Stimulated activated CD8-positive, alpha-beta memory T cell treated with anti-CD3 and anti-CD28 coated beads, Interleukin-4, amount 100 ng/mL, for 24 hours (primary cell): ENCODE measurements at regions not wholly inside any gene's neighbourhood (a gene's known extent, or its start where the extent isn't known, plus 50 kb on each side); places are given as distances from the start of the nearest gene placed in this dataset.

Experiments
- DNase-seq: peaks from one replicate; pipeline ENCODE4 v3.0.0-alpha.2; 2020; ENCODE audit warnings: low read depth

- DNase-seq = no peak
Measured at GRCh38 chr10:78923647-78924318, 145.0 kb upstream of the ZMIZ1 start.

- DNase-seq = no peak
Measured at GRCh38 chr10:78924319-78925003, 144.3 kb upstream of the ZMIZ1 start.

GRCh38 chr10:78925275-78925674 is 143.5 kb upstream of the ZMIZ1 start:
- DNase-seq = no peak

- no peak for DNase-seq
Measured at GRCh38 chr10:78925800-78926319, 142.9 kb upstream of the ZMIZ1 start.

- DNase-seq = no peak
Measured at GRCh38 chr10:78927257-78927995, 141.3 kb upstream of the ZMIZ1 start.

- DNase-seq = no peak
Measured at GRCh38 chr10:78928330-78928729, 140.4 kb upstream of the ZMIZ1 start.

GRCh38 chr10:78929541-78929940 is 139.2 kb upstream of the ZMIZ1 start:
- no peak for DNase-seq

GRCh38 chr10:78931321-78932053 is 137.3 kb upstream of the ZMIZ1 start:
- no peak for DNase-seq

- no peak for DNase-seq
Measured at GRCh38 chr10:78932054-78932386, 136.7 kb upstream of the ZMIZ1 start.

- no peak for DNase-seq
Measured at GRCh38 chr10:78932861-78933260, 135.9 kb upstream of the ZMIZ1 start.

- DNase-seq = no peak
Measured at GRCh38 chr10:78933828-78934531, 134.8 kb upstream of the ZMIZ1 start.

GRCh38 chr10:78934532-78934898 is 134.3 kb upstream of the ZMIZ1 start:
- no peak for DNase-seq

GRCh38 chr10:78934994-78935602 is 133.7 kb upstream of the ZMIZ1 start:
- no peak for DNase-seq

- no peak for DNase-seq
Measured at GRCh38 chr10:78935697-78936407, 132.9 kb upstream of the ZMIZ1 start.

- no peak for DNase-seq
Measured at GRCh38 chr10:78936412-78937342, 132.1 kb upstream of the ZMIZ1 start.

GRCh38 chr10:78937393-78937792 is 131.4 kb upstream of the ZMIZ1 start:
- DNase-seq = no peak

- DNase-seq = no peak
Measured at GRCh38 chr10:78937800-78938694, 130.7 kb upstream of the ZMIZ1 start.
